ENCODE measurements at regions not wholly inside any gene's neighbourhood (a gene's known extent, or its start where the extent isn't known, plus 50 kb on each side); places are given as distances from the start of the nearest gene placed in this dataset.

DNA sequence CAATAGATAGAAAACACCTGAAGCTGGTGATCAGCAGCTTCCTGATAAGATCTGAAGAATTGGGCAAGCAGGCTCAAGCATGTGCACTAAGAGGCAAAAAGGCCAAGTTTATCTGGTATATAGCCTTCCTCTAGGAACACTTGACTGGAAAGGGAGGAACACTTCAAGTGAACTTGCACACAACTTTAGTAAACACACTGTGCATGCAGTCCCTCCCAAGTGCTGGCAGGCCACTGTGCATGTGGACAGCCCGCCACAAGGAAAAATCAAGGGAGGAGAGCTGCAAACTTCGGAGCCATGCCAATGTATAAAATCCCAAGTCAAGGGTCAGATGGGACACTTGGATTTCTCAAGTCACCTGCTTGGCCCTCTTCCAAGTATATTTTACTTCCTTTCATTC, 645.8 kb upstream of the NDST4 start:
- TF ChIP-seq POLR2A (IDR thresholded peaks at IDR 0.05): no peak
- TF ChIP-seq, protein P1, sequence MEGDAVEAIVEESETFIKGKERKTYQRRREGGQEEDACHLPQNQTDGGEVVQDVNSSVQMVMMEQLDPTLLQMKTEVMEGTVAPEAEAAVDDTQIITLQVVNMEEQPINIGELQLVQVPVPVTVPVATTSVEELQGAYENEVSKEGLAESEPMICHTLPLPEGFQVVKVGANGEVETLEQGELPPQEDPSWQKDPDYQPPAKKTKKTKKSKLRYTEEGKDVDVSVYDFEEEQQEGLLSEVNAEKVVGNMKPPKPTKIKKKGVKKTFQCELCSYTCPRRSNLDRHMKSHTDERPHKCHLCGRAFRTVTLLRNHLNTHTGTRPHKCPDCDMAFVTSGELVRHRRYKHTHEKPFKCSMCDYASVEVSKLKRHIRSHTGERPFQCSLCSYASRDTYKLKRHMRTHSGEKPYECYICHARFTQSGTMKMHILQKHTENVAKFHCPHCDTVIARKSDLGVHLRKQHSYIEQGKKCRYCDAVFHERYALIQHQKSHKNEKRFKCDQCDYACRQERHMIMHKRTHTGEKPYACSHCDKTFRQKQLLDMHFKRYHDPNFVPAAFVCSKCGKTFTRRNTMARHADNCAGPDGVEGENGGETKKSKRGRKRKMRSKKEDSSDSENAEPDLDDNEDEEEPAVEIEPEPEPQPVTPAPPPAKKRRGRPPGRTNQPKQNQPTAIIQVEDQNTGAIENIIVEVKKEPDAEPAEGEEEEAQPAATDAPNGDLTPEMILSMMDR (IDR thresholded peaks at IDR 0.05): no peak

All from lower leg skin (tissue), 3 donors.